Ishikawa (cell line): ENCODE measurements at regions not wholly inside any gene's neighbourhood (a gene's known extent, or its start where the extent isn't known, plus 50 kb on each side); places are given as distances from the start of the nearest gene placed in this dataset.

Experiments used
- CEBPB ChIP-seq: IDR thresholded peaks from 2 replicates; pipeline ENCODE4 v1.6.1; 2012
- CREB1 ChIP-seq: IDR thresholded peaks from 2 replicates; pipeline ENCODE4 v1.6.1; 2012; ENCODE audit warnings: low read depth
- EGR1 ChIP-seq: IDR thresholded peaks from 2 replicates; pipeline ENCODE4 v1.6.1; 2012
- EP300 ChIP-seq: IDR thresholded peaks from 2 replicates; pipeline ENCODE4 v1.6.1; 2012; ENCODE audit warnings: borderline replicate concordance
- FOXM1 ChIP-seq: IDR thresholded peaks from 2 replicates; pipeline ENCODE4 v1.6.1; 2012; ENCODE audit warnings: low read depth, borderline replicate concordance
- MAX ChIP-seq: IDR thresholded peaks from 2 replicates; pipeline ENCODE4 v1.6.1; 2012
- NFIC ChIP-seq: IDR thresholded peaks from 2 replicates; pipeline ENCODE4 v1.6.1; 2012
- RAD21 ChIP-seq: IDR thresholded peaks from 2 replicates; pipeline ENCODE4 v1.6.1; 2012; ENCODE audit warnings: low read depth
- REST ChIP-seq: IDR thresholded peaks from 2 replicates; pipeline ENCODE4 v1.6.1; 2012; ENCODE audit warnings: low read depth, mild to moderate bottlenecking
- TAF1 ChIP-seq: IDR thresholded peaks from 2 replicates; pipeline ENCODE4 v1.6.1; 2012; ENCODE audit warnings: low read depth, mild to moderate bottlenecking
- TCF12 ChIP-seq: IDR thresholded peaks from 2 replicates; pipeline ENCODE4 v1.6.1; 2012; ENCODE audit warnings: low read depth
- TEAD4 ChIP-seq: IDR thresholded peaks from 2 replicates; pipeline ENCODE4 v1.6.1; 2012
- USF1 ChIP-seq: IDR thresholded peaks from 2 replicates; pipeline ENCODE4 v1.6.1; 2012
- YY1 ChIP-seq: IDR thresholded peaks from 2 replicates; pipeline ENCODE4 v1.6.1; 2012; ENCODE audit warnings: low read depth
- ZBTB7A ChIP-seq: IDR thresholded peaks from 2 replicates; pipeline ENCODE4 v1.6.1; 2012; ENCODE audit warnings: low read depth

GRCh38 chr4:3652586-3652985 lies 113.6 kb upstream of the ADRA2C start:
- no peak for TF ChIP-seq CEBPB
- TF ChIP-seq NFIC = no peak
- no peak for TF ChIP-seq YY1
- TF ChIP-seq TAF1 = no peak
- TF ChIP-seq RAD21 = no peak
- TF ChIP-seq TEAD4 = no peak
- TF ChIP-seq REST = no peak
- no peak for TF ChIP-seq FOXM1
- no peak for TF ChIP-seq ZBTB7A
- no peak for TF ChIP-seq USF1
- no peak for TF ChIP-seq TCF12

- TF ChIP-seq YY1 (no peak), RAD21 (no peak), EGR1 (no peak), EP300 (no peak), NFIC (no peak), TEAD4 (no peak), CEBPB (no peak), CREB1 (no peak)
Measured at GRCh38 chr4:3651267-3651845, 114.8 kb upstream of the ADRA2C start.

- TF ChIP-seq EGR1 (no peak), TEAD4 (no peak), EP300 (no peak), RAD21 (no peak), YY1 (no peak), ZBTB7A (no peak), FOXM1 (no peak), TAF1 (no peak), NFIC (no peak), CREB1 (no peak), MAX (no peak), CEBPB (no peak)
Measured at GRCh38 chr4:3649491-3649890, 116.7 kb upstream of the ADRA2C start.

- TF ChIP-seq TCF12 (no peak), YY1 (no peak), EGR1 (no peak), CREB1 (no peak), REST (no peak)
Measured at GRCh38 chr4:3648731-3649130, 116.5 kb upstream of the LRPAP1 start.

- TF ChIP-seq USF1 (no peak), TEAD4 (no peak), FOXM1 (no peak), EGR1 (no peak), ZBTB7A (no peak), EP300 (no peak), TAF1 (no peak), CEBPB (no peak), CREB1 (no peak), YY1 (no peak), RAD21 (no peak), TCF12 (no peak), REST (no peak), NFIC (no peak), MAX (no peak)
Measured at GRCh38 chr4:3648195-3648594, 116.0 kb upstream of the LRPAP1 start.
